T-cell (primary cell): ENCODE measurements at regions not wholly inside any gene's neighbourhood (a gene's known extent, or its start where the extent isn't known, plus 50 kb on each side); places are given as distances from the start of the nearest gene placed in this dataset.

Experiments
- ATAC-seq, 4 experiments: fragments of 200-7000 bp in 3 of 4; fragments of 150-1000 bp in 1 of 4; cut with Tn5 transposase; replicated peaks in 1 of 4; 1 replicate in 3 of 4; 2 replicates in 1 of 4; pipeline ENCODE4 v1.10.0; 2021; ENCODE audit warnings: moderate library complexity in 3 of 4, mild to moderate bottlenecking in 2 of 4, moderate number of reproducible peaks in 1 of 4
- CTCF ChIA-PET, 2 donors: fragments of 300-600 bp; sonication (Branson Sonifier 250); formaldehyde crosslinking; loops; one replicate each; lab custom pipeline; 2022; ENCODE audit warnings: antibody characterized with exemption in 2 of 2; lab: Charles Lee
- POLR2A ChIA-PET, 2 donors: fragments of 300-600 bp; sonication (Branson Sonifier 250); formaldehyde crosslinking; loops; one replicate each; lab custom pipeline; 2022; ENCODE audit warnings: antibody characterized with exemption in 2 of 2; lab: Charles Lee
- DNase-seq, 35 experiments: peaks; one replicate each; pipeline versions ENCODE4 v3.0.0 to v3.0.0-alpha.2; 2013 to 2023
- H3K27ac ChIP-seq: one replicate; pipeline ENCODE4 v1.5.1; 2013; ENCODE audit warnings: low read length
- H3K27me3 ChIP-seq, 2 experiments: replicated peaks in 1 of 2; 1 replicate in 1 of 2; 2 replicates in 1 of 2; pipeline versions ENCODE4 v1.6.1 to v1.7.0; 2013; ENCODE audit warnings: low read length in 1 of 2, mixed read lengths in 1 of 2; ENCODE audit not compliant: control insufficient read depth in 2 of 2, insufficient read depth in 2 of 2; ENCODE audit errors: extremely low read depth in 1 of 2
- H3K36me3 ChIP-seq, 2 donors: 1 replicate in 1 of 2; 2 replicates in 1 of 2; pipeline versions ENCODE4 v1.6.1 to v1.7.0; 2013; ENCODE audit warnings: low read length in 1 of 2; ENCODE audit not compliant: control insufficient read depth in 2 of 2, insufficient read depth in 1 of 2; ENCODE audit errors: extremely low read depth in 1 of 2
- H3K4me1 ChIP-seq, 2 experiments: 1 replicate in 1 of 2; 2 replicates in 1 of 2; pipeline versions ENCODE4 v1.6.1 to v1.7.0; 2013; ENCODE audit warnings: low read length in 2 of 2, mixed read lengths in 1 of 2; ENCODE audit not compliant: insufficient read depth in 2 of 2, control insufficient read depth in 1 of 2; ENCODE audit errors: extremely low read depth in 1 of 2
- H3K4me3 ChIP-seq, 2 donors: 1 replicate in 1 of 2; 2 replicates in 1 of 2; pipeline versions ENCODE4 v1.5.1 to v1.7.0; 2013; ENCODE audit warnings: mild to moderate bottlenecking in 2 of 2, low read length in 1 of 2, moderate library complexity in 1 of 2; ENCODE audit not compliant: control insufficient read depth in 1 of 2; ENCODE audit errors: extremely low read depth in 1 of 2
- H3K9me3 ChIP-seq: 2 replicates; pipeline ENCODE4 v1.7.0; 2013
- H3K27ac Mint-ChIP-seq, 2 donors: one replicate each; pipeline ENCODE4 v1.8.0; 2020 to 2021; ENCODE audit warnings: mild to moderate bottlenecking in 2 of 2, mixed read lengths in 2 of 2
- H3K27me3 Mint-ChIP-seq, 2 donors: one replicate each; pipeline ENCODE4 v1.8.0; 2021 to 2022; ENCODE audit warnings: mixed read lengths in 2 of 2
- H3K36me3 Mint-ChIP-seq: one replicate; pipeline ENCODE4 v1.8.0; 2021; ENCODE audit warnings: mixed read lengths
- H3K4me1 Mint-ChIP-seq, 3 donors: one replicate each; pipeline ENCODE4 v1.8.0; 2020 to 2022; ENCODE audit warnings: mixed read lengths in 3 of 3, mild to moderate bottlenecking in 1 of 3
- H3K4me3 Mint-ChIP-seq, 3 donors: one replicate each; pipeline ENCODE4 v1.8.0; 2020 to 2022; ENCODE audit warnings: mild to moderate bottlenecking in 3 of 3, mixed read lengths in 3 of 3, moderate library complexity in 3 of 3
- H3K9me3 Mint-ChIP-seq, 3 donors: one replicate each; pipeline ENCODE4 v1.8.0; 2020 to 2022; ENCODE audit warnings: mixed read lengths in 3 of 3
- WGBS: methylation state at CpG from one replicate; pipeline ENCODE4 v1.1.5; 2013; ENCODE audit warnings: missing lambda C conversion rate; ENCODE audit not compliant: insufficient coverage; 5-methylcytosine and 5-hydroxymethylcytosine counted together

GRCh38 chr6:90714319-90714718 lies 127.4 kb upstream of the MAP3K7 start:
- H3K4me3 ChIP-seq, result no peak overlapping the region
- no peak for DNase-seq
- POLR2A ChIA-PET, result no interaction called here
- H3K36me3 Mint-ChIP-seq, result no peaks in the 10 kb centered on the region
- no peaks in the 10 kb centered on the region for H3K4me1 Mint-ChIP-seq
- no peaks in the 10 kb centered on the region for H3K4me1 ChIP-seq
- CTCF ChIA-PET, result no interaction called here
- H3K27me3 ChIP-seq, result no peaks in the 10 kb centered on the region
- ATAC-seq, result no peak
- H3K9me3 ChIP-seq, result no peaks in the 10 kb centered on the region
- H3K27me3 Mint-ChIP-seq, result peaks cover 9 to 16% of the 10 kb centered on the region in 2 donors
- no peak overlapping the region for H3K27ac ChIP-seq
- no peaks in the 10 kb centered on the region for H3K36me3 ChIP-seq
- H3K27ac Mint-ChIP-seq, result no peak overlapping the region
- H3K9me3 Mint-ChIP-seq, result no peaks in the 10 kb centered on the region
- no peak overlapping the region for H3K4me3 Mint-ChIP-seq

GRCh38 chr6:90712114-90712513 lies 125.2 kb upstream of the MAP3K7 start:
- no peaks in the 10 kb centered on the region for H3K4me1 ChIP-seq
- DNase-seq, result no peak
- H3K27me3 Mint-ChIP-seq, result peaks cover 13 to 16% of the 10 kb centered on the region in 2 donors
- no peak overlapping the region for H3K4me3 ChIP-seq
- H3K4me3 Mint-ChIP-seq, result no peak overlapping the region
- no peak overlapping the region for H3K27ac ChIP-seq
- H3K27ac Mint-ChIP-seq, result no peak overlapping the region
- 90% methylated on average over 4 of the region's 8 CpGs for WGBS
- no peaks in the 10 kb centered on the region for H3K27me3 ChIP-seq
- CTCF ChIA-PET, result no interaction called here
- ATAC-seq, result no peak
- H3K9me3 ChIP-seq, result no peaks in the 10 kb centered on the region
- no peaks in the 10 kb centered on the region for H3K4me1 Mint-ChIP-seq
- POLR2A ChIA-PET, result no interaction called here
- H3K9me3 Mint-ChIP-seq, result no peaks in the 10 kb centered on the region
- no peaks in the 10 kb centered on the region for H3K36me3 ChIP-seq
- no peaks in the 10 kb centered on the region for H3K36me3 Mint-ChIP-seq

- POLR2A ChIA-PET, result no interaction called here
- H3K9me3 Mint-ChIP-seq, result no peaks in the 10 kb centered on the region
- H3K9me3 ChIP-seq, result no peaks in the 10 kb centered on the region
- H3K4me3 Mint-ChIP-seq, result no peak overlapping the region
- H3K36me3 Mint-ChIP-seq, result no peaks in the 10 kb centered on the region
- no peaks in the 10 kb centered on the region for H3K4me1 Mint-ChIP-seq
- no CpG with 5 or more reads among the region's 3 CpGs for WGBS
- no peak overlapping the region for H3K27ac Mint-ChIP-seq
- no peak overlapping the region for H3K27ac ChIP-seq
- no peaks in the 10 kb centered on the region for H3K36me3 ChIP-seq
- ATAC-seq (no peak), DNase-seq (no peak)
- H3K4me3 ChIP-seq, result no peak overlapping the region
- no peaks in the 10 kb centered on the region for H3K4me1 ChIP-seq
- H3K27me3 Mint-ChIP-seq, result peaks cover 9 to 18% of the 10 kb centered on the region in 2 donors
- CTCF ChIA-PET, result no interaction called here
- no peaks in the 10 kb centered on the region for H3K27me3 ChIP-seq
These were observed 122.6 kb upstream of the MAP3K7 start for GRCh38 chr6:90709431-90709996.

GRCh38 chr6:90708206-90708737 lies 121.4 kb upstream of the MAP3K7 start:
- H3K9me3 ChIP-seq, result no peaks in the 10 kb centered on the region
- ChIA-PET CTCF (interaction anchor here in 1 of 2 donors (0.6 kb wide), 1 partner anchor 33 kb away, joined by 5 read pairs; no protein-coding TSS in a partner anchor), POLR2A (no interaction called here)
- H3K27ac ChIP-seq, result no peak overlapping the region
- H3K27ac Mint-ChIP-seq, result no peak overlapping the region
- no peaks in the 10 kb centered on the region for H3K4me1 ChIP-seq
- H3K9me3 Mint-ChIP-seq, result no peaks in the 10 kb centered on the region
- no peaks in the 10 kb centered on the region for H3K27me3 ChIP-seq
- H3K36me3 ChIP-seq, result no peaks in the 10 kb centered on the region
- no peaks in the 10 kb centered on the region for H3K36me3 Mint-ChIP-seq
- H3K4me3 Mint-ChIP-seq, result no peak overlapping the region
- H3K4me1 Mint-ChIP-seq, result no peaks in the 10 kb centered on the region
- peaks cover 9 to 22% of the 10 kb centered on the region in 2 donors for H3K27me3 Mint-ChIP-seq
- no peak for DNase-seq
- no peak for ATAC-seq
- H3K4me3 ChIP-seq, result no peak overlapping the region
- WGBS, result 33% methylated on average over 1 of the region's 5 CpGs

GRCh38 chr6:90707246-90707645 lies 120.4 kb upstream of the MAP3K7 start:
- DNase-seq, result no peak
- Histone ChIP-seq H3K27ac (no peak overlapping the region), H3K36me3 (no peaks in the 10 kb centered on the region), H3K4me3 (no peak overlapping the region), H3K4me1 (no peaks in the 10 kb centered on the region), H3K27me3 (no peaks in the 10 kb centered on the region), H3K9me3 (no peaks in the 10 kb centered on the region)
- 44% methylated on average over 2 of the region's 2 CpGs for WGBS
- POLR2A ChIA-PET, result no interaction called here
- Mint-ChIP-seq H3K27me3 (peaks cover 6 to 20% of the 10 kb centered on the region in 2 donors), H3K4me1 (no peaks in the 10 kb centered on the region), H3K9me3 (no peaks in the 10 kb centered on the region), H3K36me3 (no peaks in the 10 kb centered on the region), H3K4me3 (no peak overlapping the region), H3K27ac (no peak overlapping the region)
- no peak for ATAC-seq
- CTCF ChIA-PET, result no interaction called here

- ATAC-seq (no peak), DNase-seq (no peak)
- 93% methylated on average over 3 of the region's 7 CpGs for WGBS
- Mint-ChIP-seq H3K27ac (no peak overlapping the region), H3K4me3 (no peak overlapping the region), H3K4me1 (peaks cover 6 to 9% (median 9%) of the 10 kb centered on the region in 3 donors), H3K27me3 (peaks cover 6 to 15% of the 10 kb centered on the region in 2 donors), H3K9me3 (no peaks in the 10 kb centered on the region), H3K36me3 (no peaks in the 10 kb centered on the region)
- ChIA-PET CTCF (no interaction called here), POLR2A (interaction anchor here in 1 of 2 donors (0.6 kb wide), 1 partner anchor 848 kb away, joined by 3 read pairs; no protein-coding TSS in a partner anchor)
- Histone ChIP-seq H3K36me3 (no peaks in the 10 kb centered on the region), H3K4me3 (no peak overlapping the region), H3K9me3 (no peaks in the 10 kb centered on the region), H3K4me1 (peaks cover 0 to 3% of the 10 kb centered on the region in 2 experiments), H3K27me3 (no peaks in the 10 kb centered on the region), H3K27ac (no peak overlapping the region)
These were observed 116.5 kb upstream of the MAP3K7 start for GRCh38 chr6:90703336-90703735.
